Natural killer cell (primary cell): ENCODE measurements at regions not wholly inside any gene's neighbourhood (a gene's known extent, or its start where the extent isn't known, plus 50 kb on each side); places are given as distances from the start of the nearest gene placed in this dataset.

Source experiments
- ATAC-seq, 3 donors: fragments of 150-1000 bp in 2 of 3; fragments of 200-7000 bp in 1 of 3; cut with Tn5 transposase; 1 replicate in 1 of 3; 2 replicates in 2 of 3; pipeline ENCODE4 v1.10.0; 2021; ENCODE audit warnings: mild to moderate bottlenecking in 2 of 3, moderate library complexity in 2 of 3
- DNase-seq, 2 donors: peaks; one replicate each; pipeline versions ENCODE4 v3.0.0 to v3.0.0-alpha.2; 2013 to 2021; ENCODE audit warnings: mixed read lengths in 1 of 2
- H3K27ac ChIP-seq: one replicate; pipeline ENCODE4 v1.5.1; 2013; ENCODE audit warnings: mild to moderate bottlenecking, low read length
- H3K27me3 ChIP-seq: one replicate; pipeline ENCODE4 v1.6.1; 2013; ENCODE audit warnings: low read length; ENCODE audit not compliant: control insufficient read depth, insufficient read depth
- H3K36me3 ChIP-seq: one replicate; pipeline ENCODE4 v1.6.1; 2013; ENCODE audit warnings: low read length; ENCODE audit not compliant: control insufficient read depth, insufficient read depth
- H3K4me1 ChIP-seq: one replicate; pipeline ENCODE4 v1.6.1; 2013; ENCODE audit warnings: low read length; ENCODE audit not compliant: control insufficient read depth, insufficient read depth
- H3K4me3 ChIP-seq: one replicate; pipeline ENCODE4 v1.5.1; 2013; ENCODE audit warnings: low read length
- H3K9me3 ChIP-seq: one replicate; pipeline ENCODE4 v1.6.1; 2013; ENCODE audit warnings: low read length; ENCODE audit not compliant: control insufficient read depth, insufficient read depth
- H3K27ac Mint-ChIP-seq, 2 donors: one replicate each; pipeline ENCODE4 v1.8.0; 2022; ENCODE audit warnings: mild to moderate bottlenecking in 2 of 2, mixed read lengths in 2 of 2, moderate library complexity in 1 of 2
- H3K27me3 Mint-ChIP-seq, 2 donors: one replicate each; pipeline ENCODE4 v1.8.0; 2022; ENCODE audit warnings: low read depth in 2 of 2, mixed read lengths in 2 of 2
- H3K36me3 Mint-ChIP-seq: one replicate; pipeline ENCODE4 v1.8.0; 2022; ENCODE audit warnings: mixed read lengths
- H3K4me1 Mint-ChIP-seq, 2 donors: one replicate each; pipeline ENCODE4 v1.8.0; 2022; ENCODE audit warnings: mixed read lengths in 2 of 2
- H3K4me3 Mint-ChIP-seq: one replicate; pipeline ENCODE4 v1.8.0; 2022; ENCODE audit warnings: mild to moderate bottlenecking, moderate library complexity, mixed read lengths
- H3K9me3 Mint-ChIP-seq, 2 donors: one replicate each; pipeline ENCODE4 v1.8.0; 2022; ENCODE audit warnings: mixed read lengths in 2 of 2
- CTCF ChIP-seq: fragments of 200-600 bp; IDR thresholded peaks from one replicate; pipeline ENCODE4 v1.8.0; 2022; ENCODE audit warnings: antibody characterized with exemption
- WGBS: methylation state at CpG from one replicate; pipeline ENCODE4 v1.1.7; 2013; ENCODE audit warnings: missing lambda C conversion rate; ENCODE audit not compliant: insufficient coverage; 5-methylcytosine and 5-hydroxymethylcytosine counted together
- intact Hi-C: fragments of 100-400 bp; cut with micrococcal nuclease; formaldehyde crosslinking; loops from one replicate; pipeline ENCODE4 v1.14.2; 2022

- peaks cover 6 to 13% of the 10 kb centered on the region in 2 donors for H3K27me3 Mint-ChIP-seq
- no peak overlapping the region for H3K4me3 ChIP-seq
- H3K9me3 Mint-ChIP-seq = peaks cover 0 to under 1% of the 10 kb centered on the region in 2 donors
- H3K27ac ChIP-seq = no peak overlapping the region
- H3K27me3 ChIP-seq = peaks cover 4% of the 10 kb centered on the region
- H3K36me3 ChIP-seq = no peaks in the 10 kb centered on the region
- DNase-seq (no peak), ATAC-seq (no peak)
- no peaks in the 10 kb centered on the region for H3K4me1 Mint-ChIP-seq
- WGBS = 100% methylated on average over 1 of the region's 1 CpG
- no peaks in the 10 kb centered on the region for H3K9me3 ChIP-seq
- TF ChIP-seq CTCF = no peak
- H3K27ac Mint-ChIP-seq = no peak overlapping the region
- H3K4me3 Mint-ChIP-seq = no peak overlapping the region
- H3K36me3 Mint-ChIP-seq = no peaks in the 10 kb centered on the region
- intact Hi-C loops = no loop called here
- no peaks in the 10 kb centered on the region for H3K4me1 ChIP-seq
Observed at GRCh38 chr1:38600286-38600685, 259.3 kb downstream of the RRAGC start.

- intact Hi-C loops = no loop called here
- WGBS = no CpG with 5 or more reads among the region's 1 CpG
- H3K27me3 Mint-ChIP-seq = peaks cover 28 to 34% of the 10 kb centered on the region in 2 donors
- no peak overlapping the region for H3K27ac Mint-ChIP-seq
- no peaks in the 10 kb centered on the region for H3K9me3 ChIP-seq
- no peak for TF ChIP-seq CTCF
- H3K4me1 ChIP-seq = no peaks in the 10 kb centered on the region
- H3K36me3 Mint-ChIP-seq = peaks cover 9% of the 10 kb centered on the region
- H3K9me3 Mint-ChIP-seq = peaks cover 6% of the 10 kb centered on the region in 2 donors
- no peak overlapping the region for H3K27ac ChIP-seq
- peaks cover 4% of the 10 kb centered on the region for H3K27me3 ChIP-seq
- H3K36me3 ChIP-seq = no peaks in the 10 kb centered on the region
- H3K4me3 ChIP-seq = no peak overlapping the region
- H3K4me1 Mint-ChIP-seq = no peaks in the 10 kb centered on the region
- H3K4me3 Mint-ChIP-seq = no peak overlapping the region
- ATAC-seq (no peak), DNase-seq (no peak)
Observed at GRCh38 chr1:38598118-38598517, 261.5 kb downstream of the RRAGC start.

GRCh38 chr1:38589036-38589435 is 270.5 kb downstream of the RRAGC start:
- Histone ChIP-seq H3K27me3 (no peaks in the 10 kb centered on the region), H3K9me3 (no peaks in the 10 kb centered on the region), H3K4me1 (peaks cover 3% of the 10 kb centered on the region), H3K4me3 (no peak overlapping the region), H3K36me3 (no peaks in the 10 kb centered on the region), H3K27ac (no peak overlapping the region)
- Mint-ChIP-seq H3K36me3 (no peaks in the 10 kb centered on the region), H3K4me3 (no peak overlapping the region), H3K27me3 (peaks cover 18% of the 10 kb centered on the region in 2 donors), H3K4me1 (peaks cover 0 to 11% of the 10 kb centered on the region in 2 donors), H3K9me3 (peaks cover 1 to 4% of the 10 kb centered on the region in 2 donors), H3K27ac (no peak overlapping the region)
- WGBS = 70% methylated on average over 1 of the region's 1 CpG
- intact Hi-C loops = loop anchor here (10.0 kb wide), 1 partner anchor 64 kb away; no protein-coding TSS in a partner anchor
- DNase-seq (no peak), ATAC-seq (no peak)
- TF ChIP-seq CTCF = no peak

- no peak for ATAC-seq
Observed at GRCh38 chr1:38587766-38588165, 271.8 kb downstream of the RRAGC start.

More at GRCh38 chr1:38587766-38588165, 271.8 kb downstream of the RRAGC start:
- Mint-ChIP-seq H3K4me3 (no peak overlapping the region), H3K27ac (no peak overlapping the region), H3K36me3 (no peaks in the 10 kb centered on the region), H3K4me1 (peaks cover 0 to 11% of the 10 kb centered on the region in 2 donors), H3K9me3 (peaks cover 0 to 3% of the 10 kb centered on the region in 2 donors), H3K27me3 (peaks cover 7 to 11% of the 10 kb centered on the region in 2 donors)
- WGBS = 93% methylated on average over 1 of the region's 2 CpGs
- DNase-seq = no peak
- H3K27ac ChIP-seq = no peak overlapping the region
- no peaks in the 10 kb centered on the region for H3K27me3 ChIP-seq
- no peaks in the 10 kb centered on the region for H3K36me3 ChIP-seq
- H3K9me3 ChIP-seq = no peaks in the 10 kb centered on the region
- peaks cover 3% of the 10 kb centered on the region for H3K4me1 ChIP-seq
- intact Hi-C loops = loop anchor here (2.0 to 10.0 kb wide), 2 partner anchors 63 to 97 kb away; no protein-coding TSS in a partner anchor
- no peak for TF ChIP-seq CTCF
- H3K4me3 ChIP-seq = no peak overlapping the region
